ENCODE measurements at regions not wholly inside any gene's neighbourhood (a gene's known extent, or its start where the extent isn't known, plus 50 kb on each side); places are given as distances from the start of the nearest gene placed in this dataset.

DNA sequence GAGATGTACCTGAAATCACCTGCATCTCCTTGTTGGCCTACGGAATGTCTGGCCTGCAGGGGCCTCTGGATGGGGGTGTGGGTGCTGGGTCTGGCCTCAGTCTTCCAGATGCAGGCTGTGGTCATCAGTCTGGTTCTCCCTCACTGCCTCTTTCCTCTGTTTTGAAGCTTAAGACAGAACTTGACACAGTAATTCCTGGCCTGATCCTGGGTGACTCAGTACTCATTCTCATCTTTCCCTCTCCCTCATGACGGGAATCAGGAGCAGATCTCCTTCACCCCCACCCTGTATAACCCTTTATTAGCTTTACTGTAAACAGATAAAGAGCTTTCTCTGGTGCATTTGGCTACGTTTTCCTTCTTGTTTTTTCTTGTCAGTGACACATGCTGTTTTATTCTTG lies 89.3 kb upstream of the ADAMTS16 start:
- Mint-ChIP-seq H3K9me3 (no peaks in the 10 kb centered on the region), H3K27ac (no peak overlapping the region), H3K4me1 (no peaks in the 10 kb centered on the region), H3K4me3 (no peak overlapping the region), H3K27me3 (no peaks in the 10 kb centered on the region), H3K36me3 (ENCODE audit: low read depth) (no peaks in the 10 kb centered on the region)
- TF ChIP-seq, protein P1, sequence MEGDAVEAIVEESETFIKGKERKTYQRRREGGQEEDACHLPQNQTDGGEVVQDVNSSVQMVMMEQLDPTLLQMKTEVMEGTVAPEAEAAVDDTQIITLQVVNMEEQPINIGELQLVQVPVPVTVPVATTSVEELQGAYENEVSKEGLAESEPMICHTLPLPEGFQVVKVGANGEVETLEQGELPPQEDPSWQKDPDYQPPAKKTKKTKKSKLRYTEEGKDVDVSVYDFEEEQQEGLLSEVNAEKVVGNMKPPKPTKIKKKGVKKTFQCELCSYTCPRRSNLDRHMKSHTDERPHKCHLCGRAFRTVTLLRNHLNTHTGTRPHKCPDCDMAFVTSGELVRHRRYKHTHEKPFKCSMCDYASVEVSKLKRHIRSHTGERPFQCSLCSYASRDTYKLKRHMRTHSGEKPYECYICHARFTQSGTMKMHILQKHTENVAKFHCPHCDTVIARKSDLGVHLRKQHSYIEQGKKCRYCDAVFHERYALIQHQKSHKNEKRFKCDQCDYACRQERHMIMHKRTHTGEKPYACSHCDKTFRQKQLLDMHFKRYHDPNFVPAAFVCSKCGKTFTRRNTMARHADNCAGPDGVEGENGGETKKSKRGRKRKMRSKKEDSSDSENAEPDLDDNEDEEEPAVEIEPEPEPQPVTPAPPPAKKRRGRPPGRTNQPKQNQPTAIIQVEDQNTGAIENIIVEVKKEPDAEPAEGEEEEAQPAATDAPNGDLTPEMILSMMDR (IDR thresholded peaks at IDR 0.05), result no peak
- ATAC-seq (ENCODE audit: low read depth) (no peak), DNase-seq (no peak)
- ChIA-PET CTCF (no interaction called here), POLR2A (no interaction called here)
- intact Hi-C loops (cut with micrococcal nuclease), result no loop called here

DNA sequence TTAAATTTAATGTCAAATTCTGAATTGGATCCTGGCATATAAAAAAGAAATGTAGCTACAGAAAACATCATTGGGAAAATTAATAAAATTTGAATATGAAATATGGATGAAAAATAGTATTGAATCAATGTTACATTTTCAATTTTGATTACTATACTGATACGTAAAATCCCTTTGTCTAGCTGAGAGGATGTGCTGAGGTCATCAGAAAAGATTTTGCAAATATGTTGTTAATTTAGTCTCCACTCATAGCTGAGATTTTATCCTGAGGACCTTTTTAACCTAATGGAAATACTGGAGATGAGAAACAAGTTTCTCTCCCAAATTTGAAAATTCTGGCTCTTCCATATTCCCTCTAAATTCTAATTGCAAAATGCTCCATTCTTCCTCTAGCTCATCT lies 84.4 kb upstream of the ADAMTS16 start:
- DNase-seq, result no peak
- peaks cover 2% of the 10 kb centered on the region for H3K9me3 Mint-ChIP-seq
- H3K4me3 Mint-ChIP-seq, result no peak overlapping the region
- TF ChIP-seq, protein P1 (IDR thresholded peaks at IDR 0.05), result no peak
- ChIA-PET POLR2A (no interaction called here), CTCF (no interaction called here)
- no peaks in the 10 kb centered on the region for H3K4me1 Mint-ChIP-seq
- no peak for ATAC-seq (ENCODE audit: low read depth)
- H3K27me3 Mint-ChIP-seq, result no peaks in the 10 kb centered on the region
- no peak overlapping the region for H3K27ac Mint-ChIP-seq
- no peaks in the 10 kb centered on the region for H3K36me3 Mint-ChIP-seq (ENCODE audit: low read depth)
- intact Hi-C loops (cut with micrococcal nuclease), result no loop called here

DNA sequence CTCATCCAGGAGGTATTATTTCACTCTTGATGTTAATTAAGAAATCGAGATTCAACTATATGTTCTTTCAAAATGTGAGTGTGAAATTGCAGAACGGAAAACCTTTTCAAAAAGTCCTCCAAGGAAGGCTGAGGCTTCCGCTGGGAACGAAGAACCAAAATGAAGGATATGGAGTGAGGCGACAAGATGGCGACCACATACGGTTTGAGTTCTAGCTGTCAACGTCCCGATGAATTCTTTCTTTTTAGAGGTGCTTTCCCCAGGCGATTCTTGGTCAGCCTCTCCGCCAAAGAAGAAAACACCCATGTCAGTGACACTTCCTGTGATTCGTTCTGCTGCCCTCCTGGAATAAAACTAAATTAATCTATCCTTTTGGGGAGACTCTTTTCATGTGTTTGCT lies 78.3 kb upstream of the ADAMTS16 start:
- Mint-ChIP-seq H3K4me3 (no peak overlapping the region), H3K4me1 (no peaks in the 10 kb centered on the region), H3K36me3 (ENCODE audit: low read depth) (no peaks in the 10 kb centered on the region), H3K27ac (no peak overlapping the region), H3K9me3 (peaks cover 2% of the 10 kb centered on the region), H3K27me3 (no peaks in the 10 kb centered on the region)
- CTCF ChIA-PET, result no interaction called here
- DNase-seq (no peak), ATAC-seq (ENCODE audit: low read depth) (no peak)
- TF ChIP-seq, protein P1 (IDR thresholded peaks at IDR 0.05), result no peak
- intact Hi-C loops (cut with micrococcal nuclease), result no loop called here
- POLR2A ChIA-PET, result no interaction called here

DNA sequence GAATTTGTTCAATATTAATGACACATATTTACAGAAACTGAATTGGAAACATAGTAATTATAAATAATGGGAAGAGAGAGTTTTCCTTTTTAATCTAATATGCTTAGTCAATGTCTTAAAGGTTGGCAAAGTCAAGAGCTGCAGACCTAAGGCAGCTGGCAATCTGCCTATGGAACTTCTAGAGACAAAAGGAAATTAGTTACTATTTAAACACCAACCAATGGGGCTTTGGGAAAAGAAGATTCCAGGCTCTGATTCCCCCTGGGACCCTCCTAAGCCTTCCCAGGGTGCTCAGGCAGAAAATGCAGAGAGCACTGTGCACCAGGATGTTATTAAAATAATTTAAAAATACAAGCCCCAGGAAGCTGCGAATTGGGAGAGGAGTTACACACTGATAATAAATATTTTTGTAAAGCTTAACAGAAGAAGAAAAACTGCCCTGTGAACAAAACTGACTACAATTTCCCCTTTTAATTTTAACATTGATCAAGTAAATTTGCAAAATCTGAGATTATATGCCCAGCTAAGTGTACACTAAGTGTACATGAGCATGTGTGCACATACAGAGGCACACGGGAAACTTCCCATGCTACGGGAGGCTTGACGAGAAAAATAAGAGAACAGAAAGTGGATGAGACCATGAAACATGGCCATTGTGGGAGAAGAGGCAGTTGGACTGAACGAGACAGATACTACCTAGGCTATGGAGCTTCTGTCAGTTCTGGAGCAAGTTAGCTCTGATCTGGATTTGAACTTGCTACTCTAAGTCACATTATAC lies 77.4 kb upstream of the ADAMTS16 start:
- TF ChIP-seq, protein P1 (IDR thresholded peaks at IDR 0.05), result no peak
- no peaks in the 10 kb centered on the region for H3K4me1 Mint-ChIP-seq
- H3K27me3 Mint-ChIP-seq, result no peaks in the 10 kb centered on the region
- no peaks in the 10 kb centered on the region for H3K9me3 Mint-ChIP-seq
- CTCF ChIA-PET, result no interaction called here
- intact Hi-C loops (cut with micrococcal nuclease), result no loop called here
- ATAC-seq (ENCODE audit: low read depth), result no peak
- no peak overlapping the region for H3K4me3 Mint-ChIP-seq
- no peaks in the 10 kb centered on the region for H3K36me3 Mint-ChIP-seq (ENCODE audit: low read depth)
- no peak overlapping the region for H3K27ac Mint-ChIP-seq
- POLR2A ChIA-PET, result no interaction called here
- DNase-seq, result no peak

DNA sequence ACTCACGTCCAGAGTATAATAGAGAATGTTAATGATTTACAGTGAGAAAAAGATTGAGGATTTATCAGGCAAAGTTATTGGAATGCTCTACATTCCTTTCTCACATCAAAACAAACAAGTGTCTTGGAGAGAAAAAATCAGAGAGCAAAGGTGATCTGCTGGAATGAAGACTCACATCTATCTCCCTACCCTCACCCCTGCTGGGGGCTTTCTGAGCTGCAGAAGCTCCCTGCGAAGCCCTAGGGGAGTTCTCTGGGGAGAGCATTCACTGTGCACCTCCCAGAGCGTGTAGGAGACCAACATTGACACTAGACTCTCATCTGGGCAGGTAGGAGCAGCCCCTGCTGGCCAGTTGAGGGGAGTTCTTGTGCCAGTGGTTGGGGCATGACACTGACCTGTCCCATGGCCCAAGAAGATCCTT lies 76.6 kb upstream of the ADAMTS16 start:
- POLR2A ChIA-PET, result no interaction called here
- Mint-ChIP-seq H3K27ac (no peak overlapping the region), H3K36me3 (ENCODE audit: low read depth) (no peaks in the 10 kb centered on the region), H3K4me1 (no peaks in the 10 kb centered on the region), H3K4me3 (no peak overlapping the region), H3K9me3 (no peaks in the 10 kb centered on the region), H3K27me3 (no peaks in the 10 kb centered on the region)
- intact Hi-C loops (cut with micrococcal nuclease), result no loop called here
- DNase-seq (no peak), ATAC-seq (ENCODE audit: low read depth) (no peak)
- CTCF ChIA-PET, result no interaction called here
- TF ChIP-seq, protein P1 (IDR thresholded peaks at IDR 0.05), result no peak

Measured in activated B cell treated with CpG ODN at 0.5 μM for 24 hours (primary cell).